ENCODE measurements at regions not wholly inside any gene's neighbourhood (a gene's known extent, or its start where the extent isn't known, plus 50 kb on each side); places are given as distances from the start of the nearest gene placed in this dataset.

GRCh38 chr20:4480104-4480503 lies 206.2 kb upstream of the PRNP start:
- TF ChIP-seq CSRNP3 (CRISPR knock-in tag; IDR thresholded peaks at IDR 0.05), result no peak
- no peak for TF ChIP-seq ARNTL (CRISPR knock-in tag; IDR thresholded peaks at IDR 0.05; ENCODE audit: borderline replicate concordance, low read depth)

GRCh38 chr20:4476903-4477500 lies 209.3 kb upstream of the PRNP start:
- TF ChIP-seq ISL1 (CRISPR knock-in tag; IDR thresholded peaks at IDR 0.05), result no peak
- TF ChIP-seq ZNF8 (CRISPR knock-in tag; IDR thresholded peaks at IDR 0.05), result no peak
- no peak; the same call in 2 of the 3 replicates for ATAC-seq

More at GRCh38 chr20:4480104-4480503, 206.2 kb upstream of the PRNP start:
- ATAC-seq, result peak; percentile 40; the same call in 1 of the 3 replicates

- ATAC-seq, result no peak
- no peak for TF ChIP-seq ZFP3 (CRISPR knock-in tag; IDR thresholded peaks at IDR 0.05)
- no peak for TF ChIP-seq ZNF565 (CRISPR knock-in tag; conservative IDR thresholded peaks at IDR 0.05; ENCODE audit: low read depth)
- TF ChIP-seq TOX (CRISPR knock-in tag; IDR thresholded peaks at IDR 0.05; ENCODE audit: borderline replicate concordance), result no peak
- no peak for TF ChIP-seq BACH2 (CRISPR knock-in tag; IDR thresholded peaks at IDR 0.05; ENCODE audit: borderline replicate concordance)
- no peak for TF ChIP-seq OSR1 (CRISPR knock-in tag; IDR thresholded peaks at IDR 0.05)
- TF ChIP-seq SNAI2 (CRISPR knock-in tag; IDR thresholded peaks at IDR 0.05), result no peak
- no peak for TF ChIP-seq CSRNP3 (CRISPR knock-in tag; IDR thresholded peaks at IDR 0.05)
- TF ChIP-seq ZC3H10 (CRISPR knock-in tag; IDR thresholded peaks at IDR 0.05), result no peak
- no peak for TF ChIP-seq ESRRG (CRISPR knock-in tag; IDR thresholded peaks at IDR 0.05)
- no peak for TF ChIP-seq TSHZ2 (CRISPR knock-in tag; IDR thresholded peaks at IDR 0.05)
- TF ChIP-seq ISL1 (CRISPR knock-in tag; IDR thresholded peaks at IDR 0.05), result no peak
- TF ChIP-seq ZNF70 (CRISPR knock-in tag; IDR thresholded peaks at IDR 0.05), result no peak
- no peak for TF ChIP-seq POU6F1 (CRISPR knock-in tag; IDR thresholded peaks at IDR 0.05; ENCODE audit: borderline replicate concordance, low read depth)
- TF ChIP-seq ZNF8 (CRISPR knock-in tag; IDR thresholded peaks at IDR 0.05), result no peak
- TF ChIP-seq CSDC2 (CRISPR knock-in tag; IDR thresholded peaks at IDR 0.05), result no peak
- no peak for TF ChIP-seq CREB5 (CRISPR knock-in tag; IDR thresholded peaks at IDR 0.05; ENCODE audit: low read depth)
- no peak for TF ChIP-seq PATZ1 (CRISPR knock-in tag; IDR thresholded peaks at IDR 0.05; ENCODE audit: borderline replicate concordance)
Observed at GRCh38 chr20:4472906-4473305, 213.3 kb upstream of the PRNP start.
